Loucy (cell line): ENCODE measurements at regions not wholly inside any gene's neighbourhood (a gene's known extent, or its start where the extent isn't known, plus 50 kb on each side); places are given as distances from the start of the nearest gene placed in this dataset.

Experiments used
- H2AFZ ChIP-seq: fragments of 200-600 bp; sonication (generic); 2 replicates; pipeline ENCODE4 v1.6.0; 2016; ENCODE audit warnings: antibody characterized with exemption, mild to moderate bottlenecking, low read length, moderate library complexity
- H3F3A ChIP-seq: fragments of 200-600 bp; 2 replicates; pipeline ENCODE4 v1.6.0; 2016; ENCODE audit warnings: antibody characterized with exemption, low read depth, mild to moderate bottlenecking
- H3K27me3 ChIP-seq: fragments of 200-600 bp; sonication (generic); 2 replicates; pipeline ENCODE4 v1.6.1; 2014; ENCODE audit warnings: low read length, mild to moderate bottlenecking; ENCODE audit not compliant: insufficient read depth, poor library complexity, severe bottlenecking
- H3K36me3 ChIP-seq: fragments of 200-600 bp; sonication (generic); 2 replicates; pipeline ENCODE4 v1.6.1; 2016; ENCODE audit warnings: low read length; ENCODE audit not compliant: insufficient read depth
- H3K4me1 ChIP-seq: fragments of 200-600 bp; sonication (generic); 2 replicates; pipeline ENCODE4 v1.5.1; 2014; ENCODE audit warnings: low read length, mild to moderate bottlenecking; ENCODE audit not compliant: insufficient read depth, poor library complexity, severe bottlenecking
- H3K4me2 ChIP-seq: fragments of 200-600 bp; sonication (generic); 2 replicates; pipeline ENCODE4 v1.6.0; 2014; ENCODE audit warnings: antibody characterized with exemption, low read length, low read depth, mild to moderate bottlenecking; ENCODE audit not compliant: poor library complexity, severe bottlenecking
- H3K4me3 ChIP-seq: fragments of 200-600 bp; sonication (generic); 2 replicates; pipeline ENCODE4 v1.5.1; 2014; ENCODE audit warnings: low read length, mild to moderate bottlenecking, mixed read lengths; ENCODE audit not compliant: poor library complexity, severe bottlenecking
- H3K79me2 ChIP-seq: fragments of 200-600 bp; sonication (generic); 2 replicates; pipeline ENCODE4 v1.6.1; 2014; ENCODE audit warnings: low read length; ENCODE audit not compliant: insufficient read depth
- H3K9ac ChIP-seq: fragments of 200-600 bp; sonication (generic); 2 replicates; pipeline ENCODE4 v1.6.0; 2014; ENCODE audit warnings: mild to moderate bottlenecking, low read depth, low read length, moderate library complexity; ENCODE audit not compliant: poor library complexity, severe bottlenecking
- H3K9me2 ChIP-seq: fragments of 200-600 bp; sonication (generic); replicated peaks from 2 replicates; pipeline ENCODE4 v1.6.1; 2016; ENCODE audit warnings: low read depth, low read length, mixed read lengths
- H3K9me3 ChIP-seq: fragments of 200-600 bp; sonication (generic); 2 replicates; pipeline ENCODE4 v1.6.1; 2014; ENCODE audit warnings: mild to moderate bottlenecking, antibody characterized with exemption, low read length, low read depth; ENCODE audit not compliant: insufficient read depth
- H4K20me1 ChIP-seq: fragments of 200-600 bp; sonication (generic); 2 replicates; pipeline ENCODE4 v1.6.0; 2014; ENCODE audit warnings: antibody characterized with exemption, low read length, mild to moderate bottlenecking; ENCODE audit not compliant: insufficient read depth, poor library complexity, severe bottlenecking
- EZH2phosphoT487 ChIP-seq: fragments of 200-600 bp; IDR thresholded peaks from 2 replicates; pipeline ENCODE4 v1.6.1; 2018; ENCODE audit warnings: antibody characterized with exemption, mild to moderate bottlenecking, moderate library complexity, borderline replicate concordance
- TF ChIP-seq, protein P1 (sequence below): fragments of 200-600 bp; sonication (generic); conservative IDR thresholded peaks from 2 replicates; pipeline ENCODE4 v1.5.1; 2014; ENCODE audit warnings: mild to moderate bottlenecking, antibody characterized with exemption, low read length

DNA sequence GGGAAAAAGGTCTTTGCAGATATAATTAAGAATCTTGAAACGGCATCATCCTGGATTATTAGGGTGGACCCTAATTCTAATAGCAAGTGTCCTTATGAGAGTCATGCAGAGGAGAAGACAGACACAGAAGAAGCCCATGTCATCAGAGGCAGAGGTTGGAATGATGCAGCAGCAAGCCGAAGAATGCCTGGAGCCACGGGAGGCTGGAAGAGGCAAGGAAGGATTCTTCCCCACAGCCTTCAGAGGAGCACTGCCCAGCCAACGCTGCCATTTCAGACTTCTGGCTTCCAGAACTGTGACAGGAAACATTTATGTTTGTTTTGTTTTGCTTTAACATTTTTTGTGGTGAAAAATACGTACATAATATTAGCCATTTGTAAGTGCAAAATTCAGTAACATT lies 72.3 kb downstream of the MCFD2 start:
- H3K79me2 ChIP-seq = no peaks in the 10 kb centered on the region
- no peak overlapping the region for H3K9ac ChIP-seq
- TF ChIP-seq, protein P1, sequence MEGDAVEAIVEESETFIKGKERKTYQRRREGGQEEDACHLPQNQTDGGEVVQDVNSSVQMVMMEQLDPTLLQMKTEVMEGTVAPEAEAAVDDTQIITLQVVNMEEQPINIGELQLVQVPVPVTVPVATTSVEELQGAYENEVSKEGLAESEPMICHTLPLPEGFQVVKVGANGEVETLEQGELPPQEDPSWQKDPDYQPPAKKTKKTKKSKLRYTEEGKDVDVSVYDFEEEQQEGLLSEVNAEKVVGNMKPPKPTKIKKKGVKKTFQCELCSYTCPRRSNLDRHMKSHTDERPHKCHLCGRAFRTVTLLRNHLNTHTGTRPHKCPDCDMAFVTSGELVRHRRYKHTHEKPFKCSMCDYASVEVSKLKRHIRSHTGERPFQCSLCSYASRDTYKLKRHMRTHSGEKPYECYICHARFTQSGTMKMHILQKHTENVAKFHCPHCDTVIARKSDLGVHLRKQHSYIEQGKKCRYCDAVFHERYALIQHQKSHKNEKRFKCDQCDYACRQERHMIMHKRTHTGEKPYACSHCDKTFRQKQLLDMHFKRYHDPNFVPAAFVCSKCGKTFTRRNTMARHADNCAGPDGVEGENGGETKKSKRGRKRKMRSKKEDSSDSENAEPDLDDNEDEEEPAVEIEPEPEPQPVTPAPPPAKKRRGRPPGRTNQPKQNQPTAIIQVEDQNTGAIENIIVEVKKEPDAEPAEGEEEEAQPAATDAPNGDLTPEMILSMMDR = no peak
- no peak for TF ChIP-seq EZH2phosphoT487
- peaks cover 7% of the 10 kb centered on the region for H3K4me1 ChIP-seq
- no peaks in the 10 kb centered on the region for H3K9me3 ChIP-seq
- no peak overlapping the region for H2AFZ ChIP-seq
- no peaks in the 10 kb centered on the region for H3K9me2 ChIP-seq
- no peaks in the 10 kb centered on the region for H3K36me3 ChIP-seq
- H3K4me2 ChIP-seq = no peak overlapping the region
- H3K27me3 ChIP-seq = no peaks in the 10 kb centered on the region
- no peaks in the 10 kb centered on the region for H3F3A ChIP-seq
- no peaks in the 10 kb centered on the region for H4K20me1 ChIP-seq
- H3K4me3 ChIP-seq = no peak overlapping the region

DNA sequence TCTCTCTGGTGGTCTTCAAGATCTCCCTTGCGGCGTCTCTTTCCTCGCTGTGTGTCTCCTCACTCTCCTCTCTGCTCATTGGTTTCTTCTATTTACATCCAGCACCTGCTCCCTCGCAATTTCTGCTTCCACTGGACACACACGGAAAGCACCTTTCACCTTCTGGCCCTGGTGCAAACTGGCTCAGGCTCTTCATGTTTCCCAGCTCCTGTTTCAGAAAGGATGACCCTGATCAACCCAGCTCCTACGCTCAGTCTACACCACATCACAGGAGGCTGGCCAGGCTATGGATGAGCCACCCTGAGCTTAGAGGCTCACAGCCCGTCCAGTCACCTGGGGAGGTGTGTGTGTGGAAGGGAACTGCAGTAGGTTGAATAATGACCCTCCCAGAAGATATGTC lies 72.7 kb downstream of the MCFD2 start:
- H3K27me3 ChIP-seq = no peaks in the 10 kb centered on the region

DNA sequence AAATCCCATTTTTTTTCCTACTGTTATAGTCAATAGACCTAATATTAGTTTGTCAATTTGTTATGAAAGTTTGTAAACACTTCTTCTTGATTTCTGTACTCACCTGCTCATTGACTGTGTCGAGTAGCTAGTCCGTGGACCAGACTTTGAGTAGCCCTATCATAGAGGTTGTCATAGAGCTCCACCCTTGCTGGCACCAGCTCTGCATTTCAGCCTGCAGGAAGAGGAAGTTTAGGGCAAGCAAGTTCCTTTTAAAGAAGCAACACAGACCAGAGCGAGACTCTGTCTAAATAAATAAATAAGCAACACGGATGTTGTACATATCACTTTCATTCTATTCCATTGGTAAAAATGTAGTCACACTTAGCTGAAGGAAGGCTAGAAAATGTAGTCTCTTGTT lies 74.0 kb downstream of the MCFD2 start:
- Histone ChIP-seq H3K79me2 (no peaks in the 10 kb centered on the region), H3K27me3 (no peaks in the 10 kb centered on the region), H3K9me3 (no peaks in the 10 kb centered on the region), H4K20me1 (no peaks in the 10 kb centered on the region), H2AFZ (peak overlapping the region; percentile 62), H3K36me3 (no peaks in the 10 kb centered on the region), H3F3A (no peaks in the 10 kb centered on the region), H3K4me1 (peaks cover 14% of the 10 kb centered on the region), H3K9ac (no peak overlapping the region), H3K4me2 (no peak overlapping the region), H3K4me3 (no peak overlapping the region), H3K9me2 (no peaks in the 10 kb centered on the region)
- no peak for TF ChIP-seq EZH2phosphoT487
- TF ChIP-seq, protein P1 = no peak

More for the DNA sequence above, 72.7 kb downstream of the MCFD2 start:
- no peak overlapping the region for H3K4me3 ChIP-seq
- H3F3A ChIP-seq = no peaks in the 10 kb centered on the region
- no peak overlapping the region for H2AFZ ChIP-seq
- H3K4me2 ChIP-seq = no peak overlapping the region
- H4K20me1 ChIP-seq = no peaks in the 10 kb centered on the region
- no peaks in the 10 kb centered on the region for H3K79me2 ChIP-seq
- no peak overlapping the region for H3K9ac ChIP-seq
- H3K4me1 ChIP-seq = peaks cover 6% of the 10 kb centered on the region
- TF ChIP-seq, protein P1 = no peak
- no peak for TF ChIP-seq EZH2phosphoT487
- H3K9me2 ChIP-seq = no peaks in the 10 kb centered on the region
- H3K9me3 ChIP-seq = no peaks in the 10 kb centered on the region
- H3K36me3 ChIP-seq = no peaks in the 10 kb centered on the region
